ENCODE measurements at regions not wholly inside any gene's neighbourhood (a gene's known extent, or its start where the extent isn't known, plus 50 kb on each side); places are given as distances from the start of the nearest gene placed in this dataset.

DNA sequence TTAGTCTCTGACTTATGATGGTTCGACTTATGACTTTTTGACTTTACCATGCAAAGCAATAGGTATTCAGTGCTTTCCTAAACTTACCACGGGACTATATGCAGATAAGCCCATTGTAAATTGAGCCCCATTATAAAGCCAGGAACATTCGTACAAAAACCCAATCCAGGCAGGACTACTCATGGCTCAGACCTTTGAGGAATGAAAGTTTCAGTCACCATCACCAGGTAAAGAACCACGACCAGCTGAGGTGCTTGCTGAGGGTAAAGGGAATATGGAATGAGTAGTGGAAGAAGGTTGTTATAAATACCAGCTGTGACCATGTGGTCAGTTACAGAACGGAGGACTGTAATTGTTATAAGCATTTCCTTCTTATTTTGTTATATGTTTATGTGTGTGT, 54.9 kb upstream of the BNC1 start:
- TF ChIP-seq, protein P1, sequence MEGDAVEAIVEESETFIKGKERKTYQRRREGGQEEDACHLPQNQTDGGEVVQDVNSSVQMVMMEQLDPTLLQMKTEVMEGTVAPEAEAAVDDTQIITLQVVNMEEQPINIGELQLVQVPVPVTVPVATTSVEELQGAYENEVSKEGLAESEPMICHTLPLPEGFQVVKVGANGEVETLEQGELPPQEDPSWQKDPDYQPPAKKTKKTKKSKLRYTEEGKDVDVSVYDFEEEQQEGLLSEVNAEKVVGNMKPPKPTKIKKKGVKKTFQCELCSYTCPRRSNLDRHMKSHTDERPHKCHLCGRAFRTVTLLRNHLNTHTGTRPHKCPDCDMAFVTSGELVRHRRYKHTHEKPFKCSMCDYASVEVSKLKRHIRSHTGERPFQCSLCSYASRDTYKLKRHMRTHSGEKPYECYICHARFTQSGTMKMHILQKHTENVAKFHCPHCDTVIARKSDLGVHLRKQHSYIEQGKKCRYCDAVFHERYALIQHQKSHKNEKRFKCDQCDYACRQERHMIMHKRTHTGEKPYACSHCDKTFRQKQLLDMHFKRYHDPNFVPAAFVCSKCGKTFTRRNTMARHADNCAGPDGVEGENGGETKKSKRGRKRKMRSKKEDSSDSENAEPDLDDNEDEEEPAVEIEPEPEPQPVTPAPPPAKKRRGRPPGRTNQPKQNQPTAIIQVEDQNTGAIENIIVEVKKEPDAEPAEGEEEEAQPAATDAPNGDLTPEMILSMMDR (IDR thresholded peaks at IDR 0.05; ENCODE audit: poor library complexity): no peak
- no peak for TF ChIP-seq EZH2 (IDR thresholded peaks at IDR 0.05; ENCODE audit: borderline replicate concordance)
